C4-2B (cell line): ENCODE measurements at regions not wholly inside any gene's neighbourhood (a gene's known extent, or its start where the extent isn't known, plus 50 kb on each side); places are given as distances from the start of the nearest gene placed in this dataset.

Experiments used
- CTCF ChIP-seq: fragments of 450-650 bp; conservative IDR thresholded peaks from 2 replicates; pipeline ENCODE4 v1.5.1; 2017; ENCODE audit warnings: mild to moderate bottlenecking
- ZFX ChIP-seq: fragments of 450-650 bp; IDR thresholded peaks from 2 replicates; pipeline ENCODE4 v1.6.1; 2017

- TF ChIP-seq CTCF, result no peak
- no peak for TF ChIP-seq ZFX
Measured at GRCh38 chr2:177024765-177025164, 187.8 kb upstream of the HNRNPA3 start.
